ENCODE measurements at regions not wholly inside any gene's neighbourhood (a gene's known extent, or its start where the extent isn't known, plus 50 kb on each side); places are given as distances from the start of the nearest gene placed in this dataset.

GRCh38 chr1:118249641-118250040 lies 64.6 kb upstream of the SPAG17 start:
- TF ChIP-seq POLR2A (IDR thresholded peaks at IDR 0.05) (no peak), CTCF (IDR thresholded peaks at IDR 0.05) (no peak)
